Peyer's patch (tissue), 4 donors: ENCODE measurements at regions not wholly inside any gene's neighbourhood (a gene's known extent, or its start where the extent isn't known, plus 50 kb on each side); places are given as distances from the start of the nearest gene placed in this dataset.

Source experiments
- DNase-seq, 3 donors: peaks; one replicate each; pipeline ENCODE4 v3.0.0-alpha.2; 2017 to 2019
- H3K27ac ChIP-seq, 4 donors: fragments of 200-600 bp; sonication (generic); one replicate each; pipeline ENCODE4 v1.5.1; 2016 to 2019
- H3K27me3 ChIP-seq, 2 donors: fragments of 200-600 bp; sonication (generic); one replicate each; pipeline ENCODE4 v1.5.1; 2019
- H3K36me3 ChIP-seq, 3 donors: fragments of 200-600 bp; sonication (generic); one replicate each; pipeline ENCODE4 v1.5.1; 2016 to 2019
- H3K4me1 ChIP-seq, 4 donors: fragments of 200-600 bp; sonication (generic); one replicate each; pipeline ENCODE4 v1.5.1; 2016 to 2019
- H3K4me3 ChIP-seq, 4 donors: fragments of 200-600 bp; sonication (generic); 1 replicate in 3 of 4; 2 replicates in 1 of 4; pipeline ENCODE4 v1.5.1; 2016 to 2019; ENCODE audit warnings: mild to moderate bottlenecking in 1 of 4
- H3K9me3 ChIP-seq, 4 donors: fragments of 200-600 bp; sonication (generic); one replicate each; pipeline ENCODE4 v1.5.1; 2016 to 2019; ENCODE audit warnings: mild to moderate bottlenecking in 1 of 4
- CTCF ChIP-seq, 6 experiments: fragments of 450-650 bp in 4 of 6; fragments of 200-600 bp in 2 of 6; sonication (generic) in 1 of 6; IDR thresholded peaks; one replicate each; pipeline ENCODE4 v1.5.1; 2017 to 2019; ENCODE audit warnings: antibody characterized with exemption in 6 of 6, mild to moderate bottlenecking in 3 of 6, moderate library complexity in 1 of 6
- POLR2A ChIP-seq, 2 donors: fragments of 450-650 bp; IDR thresholded peaks; one replicate each; pipeline ENCODE4 v1.5.1; 2017; ENCODE audit warnings: antibody characterized with exemption in 2 of 2, mild to moderate bottlenecking in 2 of 2, moderate library complexity in 2 of 2

- Histone ChIP-seq H3K36me3 (no peaks in the 10 kb centered on the region), H3K4me1 (no peaks in the 10 kb centered on the region), H3K9me3 (no peaks in the 10 kb centered on the region), H3K4me3 (no peak overlapping the region), H3K27ac (no peak overlapping the region), H3K27me3 (no peaks in the 10 kb centered on the region)
- no peak for DNase-seq
- TF ChIP-seq POLR2A (IDR thresholded peaks at IDR 0.05) (no peak), CTCF (IDR thresholded peaks at IDR 0.05) (no peak)
Measured at GRCh38 chr3:64865839-64866570, 178.2 kb upstream of the ADAMTS9 start.

- H3K4me1 ChIP-seq, result no peaks in the 10 kb centered on the region
- H3K36me3 ChIP-seq, result no peaks in the 10 kb centered on the region
- H3K27me3 ChIP-seq, result no peaks in the 10 kb centered on the region
- DNase-seq, result no peak
- no peaks in the 10 kb centered on the region for H3K9me3 ChIP-seq
- H3K27ac ChIP-seq, result no peak overlapping the region
- H3K4me3 ChIP-seq, result no peak overlapping the region
- no peak for TF ChIP-seq POLR2A (IDR thresholded peaks at IDR 0.05)
- no peak for TF ChIP-seq CTCF (IDR thresholded peaks at IDR 0.05)
Measured at GRCh38 chr3:64863226-64864212, 175.7 kb upstream of the ADAMTS9 start.

GRCh38 chr3:64861684-64862083 is 173.9 kb upstream of the ADAMTS9 start:
- DNase-seq, result no peak
- Histone ChIP-seq H3K36me3 (no peaks in the 10 kb centered on the region), H3K27ac (no peak overlapping the region), H3K4me1 (no peaks in the 10 kb centered on the region), H3K4me3 (no peak overlapping the region), H3K27me3 (no peaks in the 10 kb centered on the region), H3K9me3 (no peaks in the 10 kb centered on the region)
- TF ChIP-seq POLR2A (IDR thresholded peaks at IDR 0.05), result no peak
- no peak for TF ChIP-seq CTCF (IDR thresholded peaks at IDR 0.05)

- Histone ChIP-seq H3K27ac (no peak overlapping the region), H3K4me1 (no peaks in the 10 kb centered on the region), H3K4me3 (no peak overlapping the region), H3K36me3 (no peaks in the 10 kb centered on the region), H3K9me3 (no peaks in the 10 kb centered on the region), H3K27me3 (no peaks in the 10 kb centered on the region)
- TF ChIP-seq POLR2A (IDR thresholded peaks at IDR 0.05) (no peak), CTCF (IDR thresholded peaks at IDR 0.05) (no peak)
- no peak for DNase-seq
Measured at GRCh38 chr3:64860536-64860870, 172.7 kb upstream of the ADAMTS9 start.

GRCh38 chr3:64859625-64860535 is 172.1 kb upstream of the ADAMTS9 start:
- no peak for DNase-seq

More at GRCh38 chr3:64859625-64860535, 172.1 kb upstream of the ADAMTS9 start:
- no peaks in the 10 kb centered on the region for H3K9me3 ChIP-seq
- TF ChIP-seq POLR2A (IDR thresholded peaks at IDR 0.05), result no peak
- TF ChIP-seq CTCF (IDR thresholded peaks at IDR 0.05), result no peak
- H3K27ac ChIP-seq, result no peak overlapping the region
- no peak overlapping the region for H3K4me3 ChIP-seq
- no peaks in the 10 kb centered on the region for H3K36me3 ChIP-seq
- no peaks in the 10 kb centered on the region for H3K27me3 ChIP-seq
- no peaks in the 10 kb centered on the region for H3K4me1 ChIP-seq
